ENCODE measurements at regions not wholly inside any gene's neighbourhood (a gene's known extent, or its start where the extent isn't known, plus 50 kb on each side); places are given as distances from the start of the nearest gene placed in this dataset.
"Not testable (repeated sequence)": the region's sequence is repeated elsewhere in the genome, so short reads cannot be mapped to it uniquely, and the experiment has no call there.

DNA sequence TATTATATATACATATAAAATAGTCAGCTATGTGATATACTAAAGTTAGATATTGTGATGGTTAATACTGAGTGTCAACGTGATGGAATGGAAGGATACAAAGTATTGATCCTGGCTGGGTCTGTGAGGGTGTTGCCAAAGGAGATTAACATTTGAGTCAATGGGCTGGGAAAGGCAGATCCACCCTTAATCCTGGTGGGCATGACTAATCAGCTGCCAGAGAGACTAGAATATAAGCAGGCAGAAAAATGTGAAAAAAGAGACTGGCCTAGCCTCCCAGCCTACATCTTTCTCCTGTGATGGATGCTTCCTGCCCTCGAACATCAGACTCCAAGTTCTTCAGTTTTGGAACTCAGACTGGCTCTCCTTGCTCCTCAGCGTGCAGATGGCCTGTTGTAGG, 321.6 kb upstream of the NT5E start:
- ATAC-seq; H3K27ac ChIP-seq (ENCODE audit: extremely low read depth, low read depth, low read length); H3K9ac ChIP-seq (ENCODE audit: insufficient read depth in 1 of 2, low read depth in 2 of 2, low read length in 2 of 2); in situ Hi-C loops (cut with MboI); H3K36me3 ChIP-seq (ENCODE audit: control insufficient read depth, insufficient read depth, low read length); H3K4me1 ChIP-seq (replicated peaks in 1 of 2; ENCODE audit: control insufficient read depth in 2 of 2, insufficient read depth in 2 of 2, low read length in 2 of 2); H3K4me3 ChIP-seq; H3K27me3 ChIP-seq (ENCODE audit: control insufficient read depth in 2 of 2, insufficient read depth in 2 of 2, low read length in 2 of 2); H3K79me2 ChIP-seq (ENCODE audit: control insufficient read depth, insufficient read depth, low read length); DNase-seq (ENCODE audit: extremely low read depth in 1 of 4, low spot score in 3 of 4); H3K9me3 ChIP-seq (replicated peaks; ENCODE audit: control insufficient read depth, insufficient read depth, low read depth, low read length); H4K20me1 ChIP-seq (replicated peaks; ENCODE audit: control insufficient read depth, insufficient read depth, low read length); H3K4me2 ChIP-seq (ENCODE audit: insufficient read depth, low read length); BruUV-seq (replicated peaks); H2AFZ ChIP-seq (ENCODE audit: low read depth, low read length); POLR2A ChIA-PET; FAIRE-seq; H3K9me1 ChIP-seq (ENCODE audit: control insufficient read depth, insufficient read depth, low read length): not testable (repeated sequence)
- WGBS (ENCODE audit: insufficient coverage, low coverage, missing lambda C conversion rate): 0% methylated on average over 3 of the region's 3 CpGs
- CTCF ChIA-PET (ENCODE audit: low intra/inter-chr PET ratio): interaction anchor here (1.2 kb wide), 1 partner anchor 704 kb away, joined by 3 read pairs; no protein-coding TSS in a partner anchor
- intact Hi-C loops (cut with micrococcal nuclease): loop anchor here (5.0 to 10.0 kb wide), 3 partner anchors 111 to 901 kb away; partner anchors contain the start of genes CEP162 and TBX18

DNA sequence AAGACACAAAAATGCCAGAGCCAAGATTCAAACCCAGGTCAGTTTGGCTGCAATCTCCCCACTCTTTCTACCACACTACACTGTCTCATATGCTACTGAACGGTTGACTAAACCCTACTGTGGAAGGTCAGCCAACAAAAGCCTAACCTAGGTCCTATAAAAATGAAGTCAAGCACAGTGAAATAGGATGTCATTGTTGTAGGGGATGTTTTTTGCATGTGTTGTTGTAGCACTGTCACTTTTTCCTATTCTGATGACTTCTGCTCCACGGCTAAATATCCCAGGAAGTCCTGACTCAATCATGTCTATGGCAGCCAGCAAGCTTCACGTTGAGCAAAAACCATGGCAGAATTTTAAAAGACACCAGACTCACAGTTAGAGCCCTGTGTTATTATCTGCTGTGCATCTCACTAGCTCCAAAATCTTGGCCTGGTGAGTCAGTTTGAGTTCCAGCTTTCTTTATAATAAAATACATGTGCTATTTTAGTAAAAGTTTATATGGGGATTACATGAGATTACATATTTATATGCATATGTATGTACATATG, 322.1 kb upstream of the NT5E start:
- BruUV-seq (replicated peaks): no TSS peak
- no peak overlapping the region for H3K4me2 ChIP-seq (ENCODE audit: insufficient read depth, low read length)
- ChIA-PET CTCF (ENCODE audit: low intra/inter-chr PET ratio) (interaction anchor here (0.5 to 1.2 kb wide), 2 partner anchors 503 to 703 kb away, joined by 3 read pairs; no protein-coding TSS in a partner anchor), POLR2A (no interaction called here)
- no peak overlapping the region for H3K27ac ChIP-seq (ENCODE audit: extremely low read depth, low read depth, low read length)
- H3K36me3 ChIP-seq (ENCODE audit: control insufficient read depth, insufficient read depth, low read length): no peaks in the 10 kb centered on the region
- H3K9me3 ChIP-seq (replicated peaks; ENCODE audit: control insufficient read depth, insufficient read depth, low read depth, low read length): no peaks in the 10 kb centered on the region
- H3K9ac ChIP-seq (ENCODE audit: insufficient read depth in 1 of 2, low read depth in 2 of 2, low read length in 2 of 2): no peak overlapping the region
- no peak overlapping the region for H3K4me3 ChIP-seq
- no peaks in the 10 kb centered on the region; a peak in 1 of 5 replicates for H3K4me1 ChIP-seq (replicated peaks in 1 of 2; ENCODE audit: control insufficient read depth in 2 of 2, insufficient read depth in 2 of 2, low read length in 2 of 2)
- DNase-seq (ENCODE audit: extremely low read depth in 1 of 4, low spot score in 3 of 4) (no peak), ATAC-seq (no peak), FAIRE-seq (no peak)
- 2% methylated on average over 3 of the region's 3 CpGs for WGBS (ENCODE audit: insufficient coverage, low coverage, missing lambda C conversion rate)
- no peaks in the 10 kb centered on the region for H3K27me3 ChIP-seq (ENCODE audit: control insufficient read depth in 2 of 2, insufficient read depth in 2 of 2, low read length in 2 of 2)
- H2AFZ ChIP-seq (ENCODE audit: low read depth, low read length): no peak overlapping the region
- H3K79me2 ChIP-seq (ENCODE audit: control insufficient read depth, insufficient read depth, low read length): no peaks in the 10 kb centered on the region
- intact Hi-C loops (cut with micrococcal nuclease): loop anchor here (1.0 to 10.0 kb wide), 4 partner anchors 110 to 900 kb away; partner anchors contain the start of genes CEP162 and TBX18
- H3K9me1 ChIP-seq (ENCODE audit: control insufficient read depth, insufficient read depth, low read length): no peaks in the 10 kb centered on the region
- no peaks in the 10 kb centered on the region for H4K20me1 ChIP-seq (replicated peaks; ENCODE audit: control insufficient read depth, insufficient read depth, low read length)
- in situ Hi-C loops (cut with MboI): no loop called here
- TF ChIP-seq, protein P1, sequence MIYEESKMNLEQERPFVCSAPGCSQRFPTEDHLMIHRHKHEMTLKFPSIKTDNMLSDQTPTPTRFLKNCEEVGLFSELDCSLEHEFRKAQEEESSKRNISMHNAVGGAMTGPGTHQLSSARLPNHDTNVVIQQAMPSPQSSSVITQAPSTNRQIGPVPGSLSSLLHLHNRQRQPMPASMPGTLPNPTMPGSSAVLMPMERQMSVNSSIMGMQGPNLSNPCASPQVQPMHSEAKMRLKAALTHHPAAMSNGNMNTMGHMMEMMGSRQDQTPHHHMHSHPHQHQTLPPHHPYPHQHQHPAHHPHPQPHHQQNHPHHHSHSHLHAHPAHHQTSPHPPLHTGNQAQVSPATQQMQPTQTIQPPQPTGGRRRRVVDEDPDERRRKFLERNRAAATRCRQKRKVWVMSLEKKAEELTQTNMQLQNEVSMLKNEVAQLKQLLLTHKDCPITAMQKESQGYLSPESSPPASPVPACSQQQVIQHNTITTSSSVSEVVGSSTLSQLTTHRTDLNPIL (CRISPR knock-in tag; IDR thresholded peaks at IDR 0.05): no peak
- TF ChIP-seq ZNF282 (CRISPR knock-in tag; IDR thresholded peaks at IDR 0.05) (no peak), MEF2D (tag; conservative IDR thresholded peaks at IDR 0.05; ENCODE audit: low read depth) (no peak), RAD51 (IDR thresholded peaks at IDR 0.05; ENCODE audit: borderline replicate concordance, low read depth) (no peak), ZBTB17 (CRISPR knock-in tag; IDR thresholded peaks at IDR 0.05) (no peak), ZNF75A (CRISPR knock-in tag; IDR thresholded peaks at IDR 0.05) (no peak), POLR2G (IDR thresholded peaks at IDR 0.05; ENCODE audit: low read depth, low read length) (no peak), HDAC2 (IDR thresholded peaks at IDR 0.05) (no peak), CBFA2T2 (conservative IDR thresholded peaks at IDR 0.05) (no peak), EWSR1 (IDR thresholded peaks at IDR 0.05; ENCODE audit: borderline replicate concordance, low read depth, partially characterized antibody) (no peak), SLC30A9 (CRISPR knock-in tag; IDR thresholded peaks at IDR 0.05) (no peak)
- TF ChIP-seq, protein P2, sequence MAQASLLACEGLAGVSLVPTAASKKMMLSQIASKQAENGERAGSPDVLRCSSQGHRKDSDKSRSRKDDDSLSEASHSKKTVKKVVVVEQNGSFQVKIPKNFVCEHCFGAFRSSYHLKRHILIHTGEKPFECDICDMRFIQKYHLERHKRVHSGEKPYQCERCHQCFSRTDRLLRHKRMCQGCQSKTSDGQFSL (CRISPR knock-in tag; IDR thresholded peaks at IDR 0.05): no peak
- TF ChIP-seq, protein P2 (tag; IDR thresholded peaks at IDR 0.05): no peak

All from K562 (cell line).